Middle frontal gyrus (tissue), 1 donor: ENCODE measurements at regions not wholly inside any gene's neighbourhood (a gene's known extent, or its start where the extent isn't known, plus 50 kb on each side); places are given as distances from the start of the nearest gene placed in this dataset.
"Not testable (repeated sequence)": the region's sequence is repeated elsewhere in the genome, so short reads cannot be mapped to it uniquely, and the experiment has no call there.

Source experiments
- DNase-seq: peaks from one replicate; pipeline ENCODE4 v3.0.0-alpha.2; 2015; ENCODE audit warnings: low spot score; ENCODE audit errors: extremely low spot score

DNA sequence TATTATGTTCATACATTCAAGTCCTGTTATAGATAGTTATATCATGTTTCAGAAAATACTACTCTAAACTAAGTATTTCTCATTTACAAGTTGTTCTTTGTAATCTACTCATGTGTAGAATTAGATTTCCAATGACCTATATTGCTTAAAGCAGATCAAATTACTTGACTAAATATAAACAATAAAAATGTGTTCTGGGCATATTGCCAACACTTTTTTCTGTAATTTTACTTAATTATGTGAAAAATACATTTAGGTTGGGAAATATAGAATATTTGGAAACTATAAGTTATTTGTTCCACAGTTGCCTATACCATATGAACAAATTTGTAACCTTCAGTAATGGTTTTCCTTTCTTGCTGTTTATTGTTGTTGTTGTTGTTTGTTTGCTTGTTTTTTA, 275.2 kb upstream of the PCDH9 start:
- DNase-seq: no peak

DNA sequence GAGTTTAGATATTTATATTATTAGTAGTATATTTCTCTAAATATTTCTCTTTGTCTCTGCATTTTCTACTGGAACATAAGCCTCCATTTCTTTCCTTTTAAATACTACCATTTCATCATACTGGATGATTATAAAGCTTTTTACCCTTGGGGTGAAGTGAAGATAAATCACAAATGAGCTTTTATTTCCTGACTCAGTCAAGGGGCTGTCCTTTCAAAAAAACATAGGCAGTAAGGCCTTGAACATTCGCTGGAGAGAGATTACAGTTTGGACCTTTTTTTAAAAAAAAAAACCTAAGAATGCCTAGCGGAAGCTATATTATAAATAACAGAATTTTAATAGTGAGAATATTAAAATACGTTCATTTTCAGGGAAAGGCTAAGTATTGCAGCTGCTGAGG, 268.8 kb upstream of the PCDH9 start:
- no peak for DNase-seq

DNA sequence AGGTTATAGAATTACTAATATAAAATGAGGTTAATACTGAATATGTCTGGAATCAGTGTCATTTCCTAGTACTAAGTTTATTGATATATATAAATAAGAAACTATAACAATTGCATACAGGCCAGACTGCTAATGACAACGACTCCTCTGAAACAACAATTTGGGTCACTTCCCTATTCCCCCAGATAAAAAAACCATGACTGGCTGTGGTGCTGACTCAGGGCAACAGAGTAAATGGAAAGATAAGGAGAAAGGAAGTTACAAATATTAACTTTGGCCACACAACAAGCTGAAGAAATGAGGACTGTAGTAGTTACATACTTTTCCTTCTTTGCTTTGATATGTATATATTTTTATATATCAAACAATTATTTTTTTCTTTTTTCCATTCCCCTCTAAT, 263.7 kb upstream of the PCDH9 start:
- no peak for DNase-seq

DNA sequence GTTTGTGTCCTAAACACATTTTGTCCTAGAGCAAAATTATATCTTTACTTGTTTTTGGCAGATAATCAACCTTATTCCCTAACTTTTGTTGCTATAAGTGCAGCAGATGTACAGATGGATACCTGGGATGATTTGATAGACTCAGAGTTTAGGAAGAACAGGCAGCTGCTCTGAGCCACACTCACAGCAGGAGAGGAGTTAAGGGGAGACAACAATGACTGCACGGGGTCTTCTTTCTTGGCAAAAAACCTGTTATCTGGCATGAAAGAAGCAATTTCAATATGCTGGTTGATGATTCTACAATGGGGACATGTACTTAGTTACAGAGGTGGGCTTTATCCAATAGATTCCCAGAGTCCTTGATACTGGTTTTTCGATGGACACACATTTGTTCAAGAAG, 258.9 kb upstream of the PCDH9 start:
- DNase-seq: no peak

DNA sequence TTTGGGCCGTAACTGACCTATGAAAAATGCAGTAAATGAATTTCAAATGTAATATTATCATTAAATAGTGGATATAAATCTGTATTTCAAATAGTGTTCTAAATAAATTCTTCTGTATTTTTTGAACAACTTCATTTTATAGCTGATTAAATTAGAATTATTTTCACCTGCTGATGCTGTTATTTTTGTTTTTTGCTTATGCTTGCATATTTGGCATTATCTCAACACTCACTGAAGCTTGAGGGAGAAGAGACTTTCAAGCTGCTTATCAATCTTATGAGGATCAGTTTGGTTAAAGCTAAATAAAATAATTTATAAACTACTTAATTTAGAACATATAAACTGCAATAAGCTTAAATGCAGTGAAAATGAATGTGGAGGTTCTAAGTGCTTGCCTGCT, 251.3 kb upstream of the PCDH9 start:
- DNase-seq: no peak

DNA sequence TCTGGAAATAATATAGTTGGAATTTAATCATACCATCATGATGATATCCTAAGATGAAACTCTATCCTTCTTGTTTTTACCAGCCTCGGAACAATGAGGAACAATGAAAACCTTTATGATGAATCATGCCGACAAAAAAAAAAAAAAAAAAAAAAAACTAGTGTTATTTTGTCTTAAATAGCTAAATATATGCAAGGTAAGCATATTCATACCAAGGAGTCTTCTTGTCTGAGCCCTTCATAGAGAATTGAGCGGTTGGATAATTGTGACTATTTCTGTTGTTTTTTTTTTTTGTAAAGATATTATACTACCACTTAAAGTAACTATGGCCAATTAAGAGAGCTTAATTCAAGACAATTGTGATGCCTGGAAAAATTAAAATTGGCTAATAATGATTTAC, 244.0 kb upstream of the PCDH9 start:
- no peak for DNase-seq

DNA sequence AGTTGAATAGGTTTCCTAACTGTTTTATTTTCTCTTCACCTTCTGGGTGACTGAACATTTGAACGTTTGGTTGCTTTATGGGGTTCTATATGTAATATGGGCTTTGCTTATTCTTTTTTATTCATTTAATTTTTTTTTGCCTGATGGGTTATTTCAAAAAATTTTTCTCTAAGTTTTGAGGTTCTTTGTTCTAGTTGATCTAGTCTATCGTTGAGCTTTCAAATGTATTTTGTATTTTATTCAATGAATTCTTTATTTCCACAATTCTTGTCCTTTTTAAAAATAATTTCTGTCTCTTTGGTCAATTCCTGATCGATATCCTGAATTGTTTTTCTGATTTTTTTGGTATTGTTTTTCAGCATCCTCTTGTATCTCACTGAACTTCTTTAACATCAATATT, 239.5 kb upstream of the PCDH9 start:
- DNase-seq: no peak

DNA sequence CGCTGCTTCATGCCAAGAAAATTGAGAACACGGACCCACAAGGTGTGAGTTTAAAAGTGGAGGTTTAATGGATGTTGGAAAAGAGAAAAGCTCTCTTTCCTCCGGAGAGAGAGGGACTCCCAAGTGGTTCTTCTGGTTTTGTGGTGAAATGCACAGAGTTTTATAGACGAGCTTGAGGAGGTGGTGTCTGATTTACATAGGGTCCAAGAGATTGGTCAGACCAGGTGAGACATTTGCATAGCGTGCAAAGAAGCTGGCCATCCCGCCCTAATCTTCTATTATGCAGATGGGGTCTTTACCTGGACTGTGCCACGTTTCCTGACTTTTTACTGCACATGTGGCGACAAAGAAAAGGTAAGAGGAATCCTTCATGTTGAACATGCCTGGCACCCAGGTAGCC, 236.4 kb upstream of the PCDH9 start:
- DNase-seq: no peak

DNA sequence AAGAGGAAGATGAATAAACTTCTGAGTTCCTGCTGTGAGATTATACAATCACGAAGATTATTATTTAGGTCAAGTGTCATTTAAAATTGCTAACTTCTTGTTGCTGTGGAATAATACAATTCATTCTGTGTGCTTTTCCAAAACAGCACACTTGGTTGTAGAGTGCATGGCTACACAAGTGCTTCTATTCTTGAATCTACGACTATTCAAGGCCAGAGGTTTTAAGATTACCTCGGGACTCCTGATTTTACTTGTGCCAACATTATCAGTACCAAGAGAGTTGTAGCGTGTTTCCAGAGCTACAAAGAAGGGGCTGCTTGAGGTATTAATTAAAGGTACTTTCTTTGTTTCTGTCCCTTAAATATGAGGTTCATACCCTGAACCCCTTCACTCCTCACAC, 234.0 kb upstream of the PCDH9 start:
- no peak for DNase-seq

DNA sequence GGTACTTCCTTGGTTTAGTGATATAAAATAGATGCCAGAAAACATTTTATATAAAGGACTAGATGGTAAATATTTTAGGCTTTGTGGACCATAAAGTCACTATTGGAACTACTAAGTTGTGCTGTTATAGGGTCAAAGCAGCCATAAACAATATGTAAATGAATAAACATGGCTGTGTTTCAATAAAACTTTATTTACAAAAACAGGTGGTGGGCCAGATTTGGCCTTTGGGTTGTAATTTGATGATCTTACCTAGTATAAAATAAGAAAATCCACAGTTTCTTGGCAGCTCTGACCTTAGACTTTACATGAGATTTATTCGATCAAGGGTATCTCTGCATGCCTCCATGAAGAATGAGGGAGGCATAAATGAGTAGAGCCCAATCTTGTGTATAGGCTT, 232.0 kb upstream of the PCDH9 start:
- DNase-seq: no peak

DNA sequence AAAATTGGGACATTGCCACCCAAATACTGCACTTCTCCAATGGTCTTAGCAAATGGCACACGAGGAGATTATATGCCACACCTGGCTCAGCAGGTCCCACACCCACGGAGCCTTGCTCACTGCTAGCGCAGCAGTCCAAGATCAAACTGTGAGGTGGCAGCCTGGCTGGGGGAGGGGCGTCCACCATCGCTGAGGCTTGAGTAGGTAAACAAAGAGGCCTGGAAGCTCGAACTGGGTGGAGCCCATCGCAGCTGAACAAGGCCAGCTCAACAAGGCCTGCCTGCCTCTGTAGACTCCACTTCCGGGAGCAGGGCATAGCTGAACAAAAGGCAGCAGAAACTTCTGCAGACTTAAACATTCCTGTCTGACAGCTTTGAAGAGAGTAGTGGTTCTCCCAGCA, 222.4 kb upstream of the PCDH9 start:
- not testable (repeated sequence) for DNase-seq

DNA sequence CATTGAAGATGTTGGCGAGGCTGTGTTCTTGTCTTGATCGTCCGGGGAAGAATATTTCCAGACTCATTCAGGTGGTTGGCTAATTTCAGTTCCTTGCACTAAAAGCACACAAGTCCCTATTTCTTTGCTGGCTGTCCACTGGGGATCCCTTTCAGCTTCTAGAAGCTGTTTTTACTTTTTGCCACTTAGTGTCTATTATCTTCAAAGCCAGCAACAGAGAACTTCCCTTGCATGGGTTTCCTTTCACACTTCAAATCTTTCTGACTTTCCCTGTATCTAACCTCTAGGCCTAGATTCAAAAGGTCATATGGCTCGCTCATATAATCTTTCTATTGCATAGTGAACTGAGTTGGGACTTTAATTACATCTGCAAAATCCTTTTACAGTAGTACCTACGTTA, 215.3 kb upstream of the PCDH9 start:
- DNase-seq: no peak

DNA sequence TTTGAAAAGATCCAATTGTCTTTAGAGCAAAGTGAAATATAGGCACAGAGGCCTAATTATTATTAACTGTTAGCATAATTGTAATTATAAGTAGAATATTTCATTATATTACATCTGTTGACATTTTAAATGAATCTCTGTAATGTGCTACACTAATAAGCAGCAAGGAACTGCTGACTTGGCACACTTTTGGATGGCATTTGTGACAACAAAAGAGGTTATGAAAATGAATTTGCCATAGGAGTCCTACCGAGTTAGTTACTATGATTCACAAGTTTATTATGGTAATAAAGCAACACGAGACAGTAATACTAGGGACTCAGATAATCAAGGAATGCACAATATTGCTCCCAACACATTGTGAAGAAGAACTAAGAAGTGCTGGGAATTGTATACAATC, 213.8 kb upstream of the PCDH9 start:
- DNase-seq: no peak

DNA sequence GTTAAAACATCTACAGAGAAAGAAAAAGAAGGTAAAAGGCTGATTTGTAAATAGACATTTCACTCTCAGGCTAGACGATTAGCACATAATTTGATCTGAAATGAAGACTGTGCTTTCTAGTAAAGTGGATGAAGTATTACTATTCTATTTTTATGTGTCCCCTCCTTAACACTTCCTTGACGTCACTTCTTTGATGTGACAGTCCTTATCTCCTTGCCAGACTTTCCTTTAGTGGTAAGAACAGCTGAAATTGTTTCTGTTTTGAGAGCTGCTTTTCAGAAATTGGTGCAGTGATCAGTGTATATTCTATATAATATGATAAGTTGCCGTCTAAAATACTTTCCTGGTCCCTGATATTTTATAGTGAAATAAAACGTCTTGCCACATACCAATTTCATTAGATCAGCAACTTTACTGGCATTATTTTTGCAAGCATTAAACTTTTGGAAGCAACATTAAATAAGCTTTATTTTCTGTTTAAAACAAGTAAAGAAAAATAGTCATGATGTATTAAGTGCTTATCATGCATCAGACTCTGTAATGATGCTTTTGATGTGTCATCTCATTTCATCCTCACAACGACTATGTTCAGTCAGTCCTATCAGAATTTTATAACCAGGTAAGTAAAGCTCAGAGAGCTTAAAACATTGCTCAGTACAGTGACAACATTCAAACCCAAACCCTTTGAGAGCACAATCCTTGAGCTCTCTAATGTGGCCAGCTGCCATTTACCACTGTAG, 210.3 kb upstream of the PCDH9 start:
- no peak for DNase-seq

DNA sequence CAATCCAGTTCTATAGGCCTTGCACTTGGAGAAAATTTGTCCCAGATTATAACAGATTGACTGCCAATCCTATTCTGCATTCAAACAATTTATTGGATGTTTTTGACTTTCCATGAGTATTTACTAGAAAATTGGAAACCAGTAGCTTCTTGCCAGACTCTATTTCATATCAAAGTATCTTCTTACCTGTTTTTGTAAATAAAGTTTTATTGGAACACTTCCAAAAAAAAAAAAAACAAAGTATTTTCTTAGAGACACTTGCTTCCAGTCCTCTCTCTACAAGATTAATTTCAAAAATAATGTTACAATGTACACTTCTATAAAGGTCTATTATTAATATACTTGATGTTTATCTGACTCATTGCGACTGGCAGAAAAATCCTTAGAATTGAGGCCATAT, 209.2 kb upstream of the PCDH9 start:
- no peak for DNase-seq

DNA sequence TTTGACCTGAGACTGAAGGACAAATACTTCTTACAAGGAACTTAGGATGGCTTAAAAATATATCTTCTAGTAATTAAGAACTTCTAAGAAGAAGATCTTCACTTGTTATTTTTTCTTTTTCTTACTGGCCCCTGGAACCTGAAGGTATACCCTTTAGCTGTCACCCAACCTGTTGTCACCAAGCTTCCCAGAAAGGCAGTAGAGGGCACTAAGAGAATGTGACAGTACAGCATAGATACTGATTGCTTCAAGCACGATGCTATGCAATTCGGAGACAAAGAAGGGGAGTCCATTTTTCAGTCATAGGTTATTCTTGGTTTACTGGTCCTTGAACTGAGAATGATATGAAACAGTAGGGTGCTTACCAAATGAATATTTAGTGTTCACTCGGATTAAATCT, 208.3 kb upstream of the PCDH9 start:
- no peak for DNase-seq

DNA sequence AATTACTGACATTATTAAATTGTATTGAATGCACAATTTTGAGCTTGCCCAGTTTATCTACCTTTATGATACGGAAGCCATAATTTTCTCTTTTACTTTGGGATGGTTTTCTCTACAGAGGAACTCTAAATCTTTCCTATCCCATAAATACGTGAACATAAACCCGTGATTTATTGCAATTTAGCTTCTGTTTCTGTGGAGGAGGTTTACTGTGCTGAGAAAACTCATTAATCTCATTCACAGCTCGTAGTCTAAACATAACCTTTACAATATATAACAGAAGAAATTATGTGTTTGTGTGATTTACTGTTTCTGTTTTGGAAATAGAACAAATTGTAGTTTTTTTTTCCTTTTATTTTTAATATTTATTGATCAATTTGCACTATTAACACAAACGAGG, 207.1 kb upstream of the PCDH9 start:
- no peak for DNase-seq

DNA sequence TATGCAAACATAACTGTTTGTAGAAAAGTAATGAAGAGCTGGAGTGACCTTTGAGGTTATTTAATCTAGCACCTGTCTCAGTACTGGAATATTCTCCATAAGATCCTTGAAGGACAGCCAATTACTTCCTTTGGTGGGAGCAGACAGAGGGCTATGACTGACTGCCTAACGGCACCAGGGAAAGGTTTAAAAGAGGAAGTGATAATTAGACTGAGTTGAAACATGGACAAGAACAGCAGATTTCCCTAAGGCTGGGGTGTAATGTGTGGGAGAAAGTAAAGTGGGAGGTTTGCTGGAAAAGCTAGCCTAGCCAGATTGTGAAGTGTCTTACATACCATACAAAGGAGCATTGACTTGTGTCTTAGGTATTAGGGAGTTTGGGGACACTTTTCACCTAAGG, 191.3 kb upstream of the PCDH9 start:
- no peak for DNase-seq

DNA sequence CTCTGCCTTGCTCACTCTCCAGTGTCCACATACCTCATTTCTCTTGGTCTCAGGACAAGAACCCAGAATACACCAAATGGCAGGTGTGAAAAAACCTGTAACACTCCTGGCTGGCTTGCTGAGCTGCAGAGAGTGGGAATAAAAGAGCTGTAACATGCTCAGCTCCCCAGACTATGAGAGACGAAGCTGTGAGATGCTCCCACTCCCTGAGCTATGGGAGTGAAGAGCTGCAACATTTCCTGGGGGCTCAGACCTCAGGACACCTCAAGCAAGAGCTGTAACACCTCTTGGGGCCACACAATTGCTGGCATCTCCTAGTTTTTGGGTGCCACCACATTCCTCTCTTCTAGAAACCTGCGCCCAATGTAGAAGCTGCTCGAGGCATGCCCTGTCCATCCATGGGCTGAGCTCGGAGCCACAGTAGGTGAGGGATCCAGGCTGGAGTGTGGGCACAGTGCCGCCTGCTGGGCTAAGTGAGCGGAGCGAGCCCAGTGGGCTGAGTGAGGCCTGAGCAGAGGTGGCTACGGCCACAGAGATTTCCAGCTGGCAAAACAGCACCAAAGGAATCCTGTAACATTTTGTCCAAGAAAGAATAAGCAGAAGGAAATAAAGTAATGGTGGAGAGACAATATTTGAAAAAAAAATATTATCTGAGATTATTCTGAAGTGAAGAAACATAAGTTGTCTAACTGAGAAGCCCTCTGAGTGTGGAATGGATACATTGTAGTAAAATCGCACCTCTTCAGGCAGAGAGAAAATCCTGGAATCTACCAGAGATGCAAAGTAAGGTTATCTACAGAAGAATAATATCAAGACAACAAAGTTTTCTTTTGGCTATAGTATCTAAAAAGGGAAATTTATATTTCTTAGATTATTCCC, 186.2 kb upstream of the PCDH9 start:
- no peak for DNase-seq

DNA sequence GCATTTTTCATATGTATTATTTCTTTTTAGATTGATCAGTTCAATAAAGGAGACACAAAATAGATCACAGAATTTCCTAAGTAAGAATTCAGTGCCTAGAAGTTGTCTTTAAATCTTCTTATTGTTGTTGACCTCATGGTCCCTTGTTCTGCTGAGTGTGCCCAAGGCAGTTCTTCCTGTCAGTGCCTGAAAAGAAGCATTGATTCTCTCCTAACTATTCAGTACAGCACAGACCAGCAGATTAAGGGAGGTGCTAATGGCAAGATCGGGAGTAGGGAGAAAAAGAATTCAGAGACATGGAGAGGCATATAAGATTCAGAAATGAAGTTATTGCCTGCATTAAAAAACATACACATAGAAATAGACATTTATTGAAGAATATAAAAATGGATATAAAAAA, 180.5 kb upstream of the PCDH9 start:
- DNase-seq: no peak

DNA sequence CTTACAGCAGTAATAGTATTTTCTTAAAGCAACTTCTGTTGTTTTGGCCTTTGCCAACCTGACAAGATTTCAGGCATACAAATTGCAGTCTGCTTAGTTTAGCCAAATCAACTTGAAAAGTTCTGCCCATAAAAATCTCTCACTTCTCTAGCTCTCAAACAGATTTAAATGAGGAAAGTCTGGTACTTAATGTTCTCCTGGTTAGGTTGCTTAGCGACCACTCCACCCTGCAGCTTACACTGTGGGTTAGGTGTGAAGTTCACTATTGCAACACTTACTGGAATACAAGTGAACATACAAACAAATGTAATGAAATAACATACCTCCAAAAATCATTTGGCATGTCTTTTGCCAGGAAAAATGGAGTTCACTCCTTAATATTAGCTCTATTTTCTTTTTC, 178.7 kb upstream of the PCDH9 start:
- DNase-seq: no peak

DNA sequence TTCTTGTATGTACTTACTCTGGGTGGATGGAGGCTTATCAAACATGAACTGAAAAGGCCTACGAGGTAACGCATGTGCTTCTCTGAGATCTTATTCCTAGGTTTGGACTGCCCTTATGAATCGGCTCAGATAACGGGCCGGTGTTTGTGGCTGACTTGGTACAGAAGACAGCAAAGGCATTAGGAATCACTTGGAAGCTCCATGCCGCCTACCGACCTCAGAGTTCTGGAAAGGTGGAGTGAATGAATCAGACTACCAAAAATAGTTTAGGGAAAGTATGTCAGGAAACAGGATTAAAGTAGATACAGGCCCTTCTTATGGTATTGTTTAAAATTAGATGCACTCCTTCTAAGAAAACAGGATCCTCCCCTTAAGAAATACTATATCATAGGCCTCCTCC, 172.4 kb upstream of the PCDH9 start:
- DNase-seq: no peak

DNA sequence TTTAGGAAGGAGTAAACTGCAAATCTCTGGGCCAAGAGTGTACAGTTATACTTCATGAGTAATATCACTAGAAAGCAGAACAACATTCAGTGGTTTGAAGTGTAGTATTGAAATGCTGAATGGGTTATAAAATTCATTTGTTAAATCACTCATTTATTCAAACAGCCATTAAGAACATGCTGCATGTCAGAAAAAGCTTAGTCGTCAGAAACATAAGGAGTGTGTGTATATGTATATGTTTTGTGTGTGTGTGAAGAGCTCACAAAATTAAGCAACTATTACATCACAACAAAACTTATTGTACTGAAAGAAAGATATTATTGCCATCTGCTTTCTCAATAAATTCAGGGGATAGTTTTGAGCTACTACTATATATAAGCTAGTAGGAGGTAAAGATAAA, 165.4 kb upstream of the PCDH9 start:
- no peak for DNase-seq
